ENCODE measurements at regions not wholly inside any gene's neighbourhood (a gene's known extent, or its start where the extent isn't known, plus 50 kb on each side); places are given as distances from the start of the nearest gene placed in this dataset.

- DNase-seq (ENCODE audit: low read depth, low spot score), result no peak
- H3K9me3 ChIP-seq (ENCODE audit: control insufficient read depth in 1 of 2, insufficient read depth in 1 of 2, low read depth in 1 of 2, low read length in 2 of 2), result no peaks in the 10 kb centered on the region
- no peaks in the 10 kb centered on the region for H3K79me2 ChIP-seq (ENCODE audit: insufficient read depth, low read length)
- no peak overlapping the region for H3K9ac ChIP-seq (ENCODE audit: low read length)
- no peaks in the 10 kb centered on the region for H3K36me3 ChIP-seq (ENCODE audit: control insufficient read depth in 1 of 2, insufficient read depth in 2 of 2, low read length in 2 of 2)
- intact Hi-C loops (cut with micrococcal nuclease), result no loop called here
- no peak overlapping the region for H3K4me2 ChIP-seq (ENCODE audit: low read length)
- H3K4me1 ChIP-seq (ENCODE audit: control insufficient read depth in 1 of 2, insufficient read depth in 2 of 2, low read length in 2 of 2), result no peaks in the 10 kb centered on the region
- H3K27ac ChIP-seq (ENCODE audit: low read depth, low read length), result no peak overlapping the region
- H3K9me2 ChIP-seq (ENCODE audit: insufficient read depth), result no peaks in the 10 kb centered on the region
- TF ChIP-seq EZH2phosphoT487 (IDR thresholded peaks at IDR 0.05; ENCODE audit: borderline replicate concordance) (no peak), RAD21 (IDR thresholded peaks at IDR 0.05; ENCODE audit: low read depth) (no peak), ELF1 (IDR thresholded peaks at IDR 0.05; ENCODE audit: borderline replicate concordance, low read depth) (no peak), ZBTB33 (IDR thresholded peaks at IDR 0.05; ENCODE audit: extremely low read depth, insufficient replicate concordance, low read length) (no peak), SIN3A (IDR thresholded peaks at IDR 0.05; ENCODE audit: low read depth) (no peak), CBX3 (IDR thresholded peaks at IDR 0.05; ENCODE audit: low read depth) (no peak)
- H2AFZ ChIP-seq (ENCODE audit: low read depth, low read length, poor library complexity, severe bottlenecking), result no peak overlapping the region
- no TSS peak for BruUV-seq (replicated peaks)
- ChIA-PET RAD21 (ENCODE audit: low non-redundant PET in 1 of 2, low total read pairs in 2 of 2, uncharacterized antibody in 2 of 2, unreplicated experiment in 2 of 2) (no interaction called here), CTCF (no interaction called here), POLR2A (no interaction called here)
- no peak for ATAC-seq
- H3K4me3 ChIP-seq (replicated peaks in 1 of 2; ENCODE audit: low read depth in 1 of 2, low read length in 2 of 2), result no peak overlapping the region
- H3K27me3 ChIP-seq (ENCODE audit: insufficient read depth, low read length), result no peaks in the 10 kb centered on the region
- H4K20me1 ChIP-seq (ENCODE audit: insufficient read depth), result no peaks in the 10 kb centered on the region
Observed at GRCh38 chr4:122524176-122524575, 67.7 kb upstream of the IL2 start.

GRCh38 chr4:122522944-122523343 is 66.4 kb upstream of the IL2 start:
- no TSS peak for BruUV-seq (replicated peaks)
- Histone ChIP-seq H2AFZ (ENCODE audit: low read depth, low read length, poor library complexity, severe bottlenecking) (no peak overlapping the region), H3K27me3 (ENCODE audit: insufficient read depth, low read length) (no peaks in the 10 kb centered on the region), H3K9me3 (ENCODE audit: control insufficient read depth in 1 of 2, insufficient read depth in 1 of 2, low read depth in 1 of 2, low read length in 2 of 2) (no peaks in the 10 kb centered on the region), H3K36me3 (ENCODE audit: control insufficient read depth in 1 of 2, insufficient read depth in 2 of 2, low read length in 2 of 2) (no peaks in the 10 kb centered on the region), H3K27ac (ENCODE audit: low read depth, low read length) (no peak overlapping the region), H3K9me2 (ENCODE audit: insufficient read depth) (no peaks in the 10 kb centered on the region), H3K79me2 (ENCODE audit: insufficient read depth, low read length) (no peaks in the 10 kb centered on the region), H4K20me1 (ENCODE audit: insufficient read depth) (no peaks in the 10 kb centered on the region), H3K4me1 (ENCODE audit: control insufficient read depth in 1 of 2, insufficient read depth in 2 of 2, low read length in 2 of 2) (no peaks in the 10 kb centered on the region), H3K9ac (ENCODE audit: low read length) (no peak overlapping the region), H3K4me2 (ENCODE audit: low read length) (no peak overlapping the region), H3K4me3 (replicated peaks in 1 of 2; ENCODE audit: low read depth in 1 of 2, low read length in 2 of 2) (no peak overlapping the region)
- ATAC-seq (no peak), DNase-seq (ENCODE audit: low read depth, low spot score) (no peak)
- intact Hi-C loops (cut with micrococcal nuclease), result no loop called here
- ChIA-PET RAD21 (ENCODE audit: low non-redundant PET in 1 of 2, low total read pairs in 2 of 2, uncharacterized antibody in 2 of 2, unreplicated experiment in 2 of 2) (no interaction called here), POLR2A (no interaction called here), CTCF (no interaction called here)
- TF ChIP-seq SRF (IDR thresholded peaks at IDR 0.05; ENCODE audit: low read depth), result no peak
- no peak for TF ChIP-seq POLR2AphosphoS5 (IDR thresholded peaks at IDR 0.05; ENCODE audit: low read depth, low read length)
- no peak for TF ChIP-seq SP1 (IDR thresholded peaks at IDR 0.05; ENCODE audit: low read depth)
- TF ChIP-seq EZH2phosphoT487 (IDR thresholded peaks at IDR 0.05; ENCODE audit: borderline replicate concordance), result no peak
